Thyroid gland (tissue), 4 donors: ENCODE measurements at regions not wholly inside any gene's neighbourhood (a gene's known extent, or its start where the extent isn't known, plus 50 kb on each side); places are given as distances from the start of the nearest gene placed in this dataset.

Source experiments
- POLR2A ChIP-seq, 2 donors: fragments of 450-650 bp; IDR thresholded peaks; one replicate each; pipeline ENCODE4 v1.6.1; 2017; ENCODE audit warnings: antibody characterized with exemption in 2 of 2, mild to moderate bottlenecking in 2 of 2, moderate library complexity in 1 of 2
- TF ChIP-seq, protein P1 (sequence below), 6 experiments: fragments of 200-600 bp in 3 of 6; fragments of 450-650 bp in 3 of 6; sonication (generic) in 3 of 6; IDR thresholded peaks; one replicate each; pipeline ENCODE4 v1.5.1; 2016 to 2019; ENCODE audit warnings: antibody characterized with exemption in 6 of 6, mild to moderate bottlenecking in 2 of 6, inconsistent platforms in 1 of 6, moderate library complexity in 1 of 6

DNA sequence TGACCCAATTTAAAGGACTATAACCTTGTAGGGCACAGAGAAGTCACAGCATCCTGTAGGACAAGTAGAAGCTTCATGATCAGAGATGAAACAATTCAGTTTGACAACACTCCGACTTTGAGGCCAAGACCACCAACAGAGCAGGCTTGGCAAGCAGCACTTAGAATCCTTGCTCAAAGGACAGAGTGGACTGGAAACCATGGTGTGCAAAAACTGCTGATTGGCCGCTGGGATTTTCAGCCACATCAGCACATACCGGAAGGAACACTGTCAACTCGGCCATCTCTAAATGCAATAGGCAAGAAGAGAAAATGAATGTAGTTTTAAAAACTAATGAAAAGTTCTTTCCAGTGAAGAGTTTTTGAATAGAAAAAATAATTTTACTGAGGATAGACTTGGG lies 92.0 kb upstream of the PRMT6 start:
- TF ChIP-seq, protein P1, sequence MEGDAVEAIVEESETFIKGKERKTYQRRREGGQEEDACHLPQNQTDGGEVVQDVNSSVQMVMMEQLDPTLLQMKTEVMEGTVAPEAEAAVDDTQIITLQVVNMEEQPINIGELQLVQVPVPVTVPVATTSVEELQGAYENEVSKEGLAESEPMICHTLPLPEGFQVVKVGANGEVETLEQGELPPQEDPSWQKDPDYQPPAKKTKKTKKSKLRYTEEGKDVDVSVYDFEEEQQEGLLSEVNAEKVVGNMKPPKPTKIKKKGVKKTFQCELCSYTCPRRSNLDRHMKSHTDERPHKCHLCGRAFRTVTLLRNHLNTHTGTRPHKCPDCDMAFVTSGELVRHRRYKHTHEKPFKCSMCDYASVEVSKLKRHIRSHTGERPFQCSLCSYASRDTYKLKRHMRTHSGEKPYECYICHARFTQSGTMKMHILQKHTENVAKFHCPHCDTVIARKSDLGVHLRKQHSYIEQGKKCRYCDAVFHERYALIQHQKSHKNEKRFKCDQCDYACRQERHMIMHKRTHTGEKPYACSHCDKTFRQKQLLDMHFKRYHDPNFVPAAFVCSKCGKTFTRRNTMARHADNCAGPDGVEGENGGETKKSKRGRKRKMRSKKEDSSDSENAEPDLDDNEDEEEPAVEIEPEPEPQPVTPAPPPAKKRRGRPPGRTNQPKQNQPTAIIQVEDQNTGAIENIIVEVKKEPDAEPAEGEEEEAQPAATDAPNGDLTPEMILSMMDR (IDR thresholded peaks at IDR 0.05) = no peak
- no peak for TF ChIP-seq POLR2A (IDR thresholded peaks at IDR 0.05)
